ENCODE measurements at regions not wholly inside any gene's neighbourhood (a gene's known extent, or its start where the extent isn't known, plus 50 kb on each side); places are given as distances from the start of the nearest gene placed in this dataset.

DNA sequence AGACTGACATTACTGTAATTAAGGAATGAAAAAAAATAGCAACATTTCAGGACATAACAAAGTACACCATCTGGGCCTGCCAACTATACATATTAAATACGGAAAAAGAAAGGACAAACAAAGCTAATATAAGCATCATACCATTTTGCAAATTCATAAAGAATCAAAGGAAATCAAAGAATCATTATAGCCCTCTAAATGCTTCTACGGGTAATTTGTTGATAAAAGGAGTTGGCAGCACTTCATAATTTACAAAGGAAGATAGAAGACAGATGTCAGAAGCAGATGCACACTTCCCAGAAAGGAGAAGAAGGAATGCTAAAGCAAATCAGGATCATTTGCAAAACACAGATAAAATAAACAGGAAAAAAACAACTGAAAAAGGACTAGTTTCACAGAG lies 1757.3 kb downstream of the PCDH7 start:
- Histone ChIP-seq H3K9ac (ENCODE audit: low read length) (no peak overlapping the region), H3K9me2 (ENCODE audit: insufficient read depth) (no peaks in the 10 kb centered on the region), H3K9me3 (ENCODE audit: control insufficient read depth in 1 of 2, insufficient read depth in 1 of 2, low read depth in 1 of 2, low read length in 2 of 2) (no peaks in the 10 kb centered on the region), H3K4me2 (ENCODE audit: low read length) (no peak overlapping the region), H3K27ac (ENCODE audit: low read depth, low read length) (no peak overlapping the region), H3K4me3 (replicated peaks in 1 of 2; ENCODE audit: low read depth in 1 of 2, low read length in 2 of 2) (no peak overlapping the region), H2AFZ (ENCODE audit: low read depth, low read length, poor library complexity, severe bottlenecking) (no peak overlapping the region), H3K36me3 (ENCODE audit: control insufficient read depth in 1 of 2, insufficient read depth in 2 of 2, low read length in 2 of 2) (no peaks in the 10 kb centered on the region), H3K4me1 (ENCODE audit: control insufficient read depth in 1 of 2, insufficient read depth in 2 of 2, low read length in 2 of 2) (peaks cover 0 to 5% of the 10 kb centered on the region in 2 experiments; a peak in 1 of 4 replicates), H3K27me3 (ENCODE audit: insufficient read depth, low read length) (no peaks in the 10 kb centered on the region), H4K20me1 (ENCODE audit: insufficient read depth) (no peaks in the 10 kb centered on the region), H3K79me2 (ENCODE audit: insufficient read depth, low read length) (no peaks in the 10 kb centered on the region)
- TF ChIP-seq EZH2 (IDR thresholded peaks at IDR 0.05) (no peak), RAD21 (IDR thresholded peaks at IDR 0.05; ENCODE audit: low read depth) (no peak)
- TF ChIP-seq, protein P1, sequence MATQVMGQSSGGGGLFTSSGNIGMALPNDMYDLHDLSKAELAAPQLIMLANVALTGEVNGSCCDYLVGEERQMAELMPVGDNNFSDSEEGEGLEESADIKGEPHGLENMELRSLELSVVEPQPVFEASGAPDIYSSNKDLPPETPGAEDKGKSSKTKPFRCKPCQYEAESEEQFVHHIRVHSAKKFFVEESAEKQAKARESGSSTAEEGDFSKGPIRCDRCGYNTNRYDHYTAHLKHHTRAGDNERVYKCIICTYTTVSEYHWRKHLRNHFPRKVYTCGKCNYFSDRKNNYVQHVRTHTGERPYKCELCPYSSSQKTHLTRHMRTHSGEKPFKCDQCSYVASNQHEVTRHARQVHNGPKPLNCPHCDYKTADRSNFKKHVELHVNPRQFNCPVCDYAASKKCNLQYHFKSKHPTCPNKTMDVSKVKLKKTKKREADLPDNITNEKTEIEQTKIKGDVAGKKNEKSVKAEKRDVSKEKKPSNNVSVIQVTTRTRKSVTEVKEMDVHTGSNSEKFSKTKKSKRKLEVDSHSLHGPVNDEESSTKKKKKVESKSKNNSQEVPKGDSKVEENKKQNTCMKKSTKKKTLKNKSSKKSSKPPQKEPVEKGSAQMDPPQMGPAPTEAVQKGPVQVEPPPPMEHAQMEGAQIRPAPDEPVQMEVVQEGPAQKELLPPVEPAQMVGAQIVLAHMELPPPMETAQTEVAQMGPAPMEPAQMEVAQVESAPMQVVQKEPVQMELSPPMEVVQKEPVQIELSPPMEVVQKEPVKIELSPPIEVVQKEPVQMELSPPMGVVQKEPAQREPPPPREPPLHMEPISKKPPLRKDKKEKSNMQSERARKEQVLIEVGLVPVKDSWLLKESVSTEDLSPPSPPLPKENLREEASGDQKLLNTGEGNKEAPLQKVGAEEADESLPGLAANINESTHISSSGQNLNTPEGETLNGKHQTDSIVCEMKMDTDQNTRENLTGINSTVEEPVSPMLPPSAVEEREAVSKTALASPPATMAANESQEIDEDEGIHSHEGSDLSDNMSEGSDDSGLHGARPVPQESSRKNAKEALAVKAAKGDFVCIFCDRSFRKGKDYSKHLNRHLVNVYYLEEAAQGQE (IDR thresholded peaks at IDR 0.05; ENCODE audit: low read depth) = no peak
- ATAC-seq = no peak
- ChIA-PET POLR2A (no interaction called here), RAD21 (ENCODE audit: low non-redundant PET in 1 of 2, low total read pairs in 2 of 2, uncharacterized antibody in 2 of 2, unreplicated experiment in 2 of 2) (no interaction called here), CTCF (no interaction called here)
- no peak for DNase-seq (ENCODE audit: low read depth, low spot score)
- BruUV-seq (replicated peaks) = no TSS peak
- intact Hi-C loops (cut with micrococcal nuclease) = no loop called here

DNA sequence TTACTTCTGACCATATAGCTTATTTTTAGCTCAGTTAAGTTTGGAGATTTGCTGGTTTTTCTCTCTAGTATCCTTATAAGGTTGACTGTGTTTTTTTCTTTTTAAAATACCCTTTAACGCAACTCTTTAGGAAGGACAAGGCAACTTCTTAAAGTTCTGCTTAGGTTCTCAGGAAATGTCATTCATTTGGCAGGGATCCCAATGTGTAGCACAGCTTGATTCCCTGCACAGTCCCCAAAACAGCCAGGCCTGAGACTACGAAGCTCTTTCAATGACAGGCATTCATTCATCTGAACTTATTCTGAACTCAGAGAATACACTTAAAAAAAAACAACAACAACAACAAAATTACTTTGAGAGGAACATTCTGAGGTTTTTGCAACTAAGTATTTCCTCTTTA lies 1765.8 kb downstream of the PCDH7 start:
- CTCF ChIA-PET = no interaction called here

More for the DNA sequence above, 1765.8 kb downstream of the PCDH7 start:
- H3K4me2 ChIP-seq (ENCODE audit: low read length) = no peak overlapping the region
- no peaks in the 10 kb centered on the region for H4K20me1 ChIP-seq (ENCODE audit: insufficient read depth)
- intact Hi-C loops (cut with micrococcal nuclease) = no loop called here
- H3K27me3 ChIP-seq (ENCODE audit: insufficient read depth, low read length) = no peaks in the 10 kb centered on the region
- no peaks in the 10 kb centered on the region for H3K9me3 ChIP-seq (ENCODE audit: control insufficient read depth in 1 of 2, insufficient read depth in 1 of 2, low read depth in 1 of 2, low read length in 2 of 2)
- H2AFZ ChIP-seq (ENCODE audit: low read depth, low read length, poor library complexity, severe bottlenecking) = peak overlapping the region; percentile 48
- no peak overlapping the region for H3K27ac ChIP-seq (ENCODE audit: low read depth, low read length)
- ATAC-seq (no peak), DNase-seq (ENCODE audit: low read depth, low spot score) (no peak)
- BruUV-seq (replicated peaks) = no TSS peak
- no peaks in the 10 kb centered on the region for H3K9me2 ChIP-seq (ENCODE audit: insufficient read depth)
- H3K4me3 ChIP-seq (replicated peaks in 1 of 2; ENCODE audit: low read depth in 1 of 2, low read length in 2 of 2) = no peak overlapping the region
- no peaks in the 10 kb centered on the region for H3K79me2 ChIP-seq (ENCODE audit: insufficient read depth, low read length)
- H3K9ac ChIP-seq (ENCODE audit: low read length) = no peak overlapping the region
- POLR2A ChIA-PET = no interaction called here
- TF ChIP-seq, protein P2, sequence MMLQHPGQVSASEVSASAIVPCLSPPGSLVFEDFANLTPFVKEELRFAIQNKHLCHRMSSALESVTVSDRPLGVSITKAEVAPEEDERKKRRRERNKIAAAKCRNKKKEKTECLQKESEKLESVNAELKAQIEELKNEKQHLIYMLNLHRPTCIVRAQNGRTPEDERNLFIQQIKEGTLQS (IDR thresholded peaks at IDR 0.05) = no peak
- TF ChIP-seq POLR2AphosphoS5 (IDR thresholded peaks at IDR 0.05; ENCODE audit: low read depth, low read length) = no peak
- TF ChIP-seq, protein P1 (IDR thresholded peaks at IDR 0.05; ENCODE audit: low read depth) = no peak
- TF ChIP-seq CEBPB (IDR thresholded peaks at IDR 0.05; ENCODE audit: low read depth) = no peak
- TF ChIP-seq EZH2 (IDR thresholded peaks at IDR 0.05) = no peak
- H3K36me3 ChIP-seq (ENCODE audit: control insufficient read depth in 1 of 2, insufficient read depth in 2 of 2, low read length in 2 of 2) = no peaks in the 10 kb centered on the region
- no peaks in the 10 kb centered on the region for H3K4me1 ChIP-seq (ENCODE audit: control insufficient read depth in 1 of 2, insufficient read depth in 2 of 2, low read length in 2 of 2)
- RAD21 ChIA-PET (ENCODE audit: low non-redundant PET in 1 of 2, low total read pairs in 2 of 2, uncharacterized antibody in 2 of 2, unreplicated experiment in 2 of 2) = no interaction called here

Measured in HCT116 (cell line).